ENCODE measurements at regions not wholly inside any gene's neighbourhood (a gene's known extent, or its start where the extent isn't known, plus 50 kb on each side); places are given as distances from the start of the nearest gene placed in this dataset.
"Not testable (repeated sequence)": the region's sequence is repeated elsewhere in the genome, so short reads cannot be mapped to it uniquely, and the experiment has no call there.

DNA sequence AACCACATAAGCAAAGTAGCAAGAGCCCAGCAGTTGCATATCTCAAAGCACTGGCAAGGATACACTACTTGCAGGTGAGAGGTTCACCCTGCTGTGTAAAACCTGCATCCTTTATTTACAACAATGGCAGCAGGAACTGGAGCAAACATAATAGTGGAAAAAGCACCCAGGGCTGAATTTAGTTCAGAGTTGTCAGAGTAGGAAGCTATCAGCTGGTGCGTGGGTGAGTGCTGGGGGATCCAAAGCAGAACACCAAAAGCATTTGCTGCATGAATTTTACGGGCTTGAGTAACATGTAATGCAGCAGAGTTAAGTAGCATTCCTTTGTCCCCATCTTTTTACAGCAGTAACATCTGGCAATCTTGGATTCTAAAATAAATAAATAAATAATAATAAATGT lies 73.5 kb upstream of the SRD5A2 start:
- no peak overlapping the region for H3K4me3 ChIP-seq (ENCODE audit: low read depth, low read length)
- no peak for DNase-seq (ENCODE audit: low read depth, low spot score)
- no peak overlapping the region for H3K27ac ChIP-seq (ENCODE audit: low read depth, low read length)
- POLR2A ChIA-PET = no interaction called here
- H3K27me3 ChIP-seq (ENCODE audit: control insufficient read depth, insufficient read depth, low read length) = no peaks in the 10 kb centered on the region
- TF ChIP-seq, protein P1, sequence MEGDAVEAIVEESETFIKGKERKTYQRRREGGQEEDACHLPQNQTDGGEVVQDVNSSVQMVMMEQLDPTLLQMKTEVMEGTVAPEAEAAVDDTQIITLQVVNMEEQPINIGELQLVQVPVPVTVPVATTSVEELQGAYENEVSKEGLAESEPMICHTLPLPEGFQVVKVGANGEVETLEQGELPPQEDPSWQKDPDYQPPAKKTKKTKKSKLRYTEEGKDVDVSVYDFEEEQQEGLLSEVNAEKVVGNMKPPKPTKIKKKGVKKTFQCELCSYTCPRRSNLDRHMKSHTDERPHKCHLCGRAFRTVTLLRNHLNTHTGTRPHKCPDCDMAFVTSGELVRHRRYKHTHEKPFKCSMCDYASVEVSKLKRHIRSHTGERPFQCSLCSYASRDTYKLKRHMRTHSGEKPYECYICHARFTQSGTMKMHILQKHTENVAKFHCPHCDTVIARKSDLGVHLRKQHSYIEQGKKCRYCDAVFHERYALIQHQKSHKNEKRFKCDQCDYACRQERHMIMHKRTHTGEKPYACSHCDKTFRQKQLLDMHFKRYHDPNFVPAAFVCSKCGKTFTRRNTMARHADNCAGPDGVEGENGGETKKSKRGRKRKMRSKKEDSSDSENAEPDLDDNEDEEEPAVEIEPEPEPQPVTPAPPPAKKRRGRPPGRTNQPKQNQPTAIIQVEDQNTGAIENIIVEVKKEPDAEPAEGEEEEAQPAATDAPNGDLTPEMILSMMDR (IDR thresholded peaks at IDR 0.05; ENCODE audit: low read depth, low read length) = no peak
- CTCF ChIA-PET = no interaction called here
- H3K9me3 ChIP-seq (ENCODE audit: control insufficient read depth, insufficient read depth, low read length) = no peaks in the 10 kb centered on the region

DNA sequence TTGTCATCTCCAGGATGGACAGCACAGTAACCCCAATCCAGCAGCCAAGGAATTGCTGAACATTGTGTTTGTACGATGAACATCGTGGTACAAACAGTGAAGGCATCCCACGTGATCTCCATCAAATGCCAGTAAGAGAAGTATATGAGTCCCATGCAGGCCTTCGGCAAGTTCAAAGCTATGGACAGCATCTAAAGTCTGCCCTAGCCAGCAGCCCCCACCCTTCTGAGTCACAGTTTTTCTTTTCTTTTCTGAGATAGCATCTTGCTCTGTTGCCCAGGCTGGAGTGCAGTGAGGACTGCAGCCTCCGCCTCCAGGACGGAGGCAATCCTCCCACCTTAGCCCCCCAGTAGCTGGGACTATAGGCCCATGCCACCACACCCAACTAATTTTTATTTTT lies 71.0 kb upstream of the SRD5A2 start:
- POLR2A ChIA-PET = no interaction called here
- Histone ChIP-seq H3K4me3 (ENCODE audit: low read depth, low read length) (no peak overlapping the region), H3K9me3 (ENCODE audit: control insufficient read depth, insufficient read depth, low read length) (no peaks in the 10 kb centered on the region), H3K27me3 (ENCODE audit: control insufficient read depth, insufficient read depth, low read length) (no peaks in the 10 kb centered on the region), H3K27ac (ENCODE audit: low read depth, low read length) (no peak overlapping the region)
- no peak for DNase-seq (ENCODE audit: low read depth, low spot score)
- TF ChIP-seq, protein P1 (IDR thresholded peaks at IDR 0.05; ENCODE audit: low read depth, low read length) = no peak
- CTCF ChIA-PET = no interaction called here

DNA sequence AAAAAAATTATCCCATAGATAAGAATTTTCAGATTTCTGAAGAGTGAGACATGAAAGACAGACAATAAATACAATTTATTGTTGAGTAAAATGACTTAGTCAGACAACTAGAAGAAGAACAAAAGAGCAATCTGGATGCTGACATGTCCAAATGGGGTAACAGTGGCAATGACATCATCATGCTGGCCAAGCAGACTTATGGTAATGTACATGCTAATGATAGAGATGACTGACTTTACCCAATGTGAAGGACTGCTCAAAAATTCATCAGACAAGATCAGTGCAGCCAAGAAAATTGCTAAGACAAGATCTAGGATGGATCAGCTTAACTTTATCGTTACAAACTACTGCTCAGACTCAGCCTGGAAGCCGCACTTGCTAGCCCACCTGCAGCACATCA lies 70.5 kb upstream of the SRD5A2 start:
- Histone ChIP-seq H3K4me3 (ENCODE audit: low read depth, low read length) (no peak overlapping the region), H3K9me3 (ENCODE audit: control insufficient read depth, insufficient read depth, low read length) (no peaks in the 10 kb centered on the region), H3K27ac (ENCODE audit: low read depth, low read length) (no peak overlapping the region), H3K27me3 (ENCODE audit: control insufficient read depth, insufficient read depth, low read length) (no peaks in the 10 kb centered on the region)
- POLR2A ChIA-PET = no interaction called here
- CTCF ChIA-PET = interaction anchor here (0.6 kb wide), 1 partner anchor 37 kb away, joined by 3 read pairs; no protein-coding TSS in a partner anchor
- no peak for DNase-seq (ENCODE audit: low read depth, low spot score)
- TF ChIP-seq, protein P1 (IDR thresholded peaks at IDR 0.05; ENCODE audit: low read depth, low read length) = no peak

DNA sequence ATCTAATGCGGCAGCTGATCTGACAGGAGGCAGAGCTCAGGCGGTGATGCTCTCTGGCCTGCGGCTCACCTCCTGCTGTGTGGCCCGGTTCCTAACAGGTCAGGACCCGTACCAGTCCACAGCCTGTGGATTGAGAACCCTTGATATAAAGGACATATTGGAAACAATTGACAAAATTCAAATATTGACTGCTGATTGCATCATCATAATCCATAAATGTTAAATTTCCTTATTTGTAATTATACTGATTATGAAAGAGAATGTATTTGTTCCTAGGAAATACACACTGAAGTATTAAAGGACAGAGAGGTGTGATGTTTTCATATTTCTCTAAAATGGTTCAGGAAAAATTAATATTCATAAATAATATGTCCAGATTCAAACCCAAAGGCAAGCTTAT lies 63.8 kb upstream of the SRD5A2 start:
- Histone ChIP-seq H3K9me3 (ENCODE audit: control insufficient read depth, insufficient read depth, low read length) (no peaks in the 10 kb centered on the region), H3K27ac (ENCODE audit: low read depth, low read length) (no peak overlapping the region), H3K4me3 (ENCODE audit: low read depth, low read length) (no peak overlapping the region), H3K27me3 (ENCODE audit: control insufficient read depth, insufficient read depth, low read length) (no peaks in the 10 kb centered on the region)
- ChIA-PET POLR2A (no interaction called here), CTCF (no interaction called here)
- DNase-seq (ENCODE audit: low read depth, low spot score) = no peak
- TF ChIP-seq, protein P1 (IDR thresholded peaks at IDR 0.05; ENCODE audit: low read depth, low read length) = no peak

DNA sequence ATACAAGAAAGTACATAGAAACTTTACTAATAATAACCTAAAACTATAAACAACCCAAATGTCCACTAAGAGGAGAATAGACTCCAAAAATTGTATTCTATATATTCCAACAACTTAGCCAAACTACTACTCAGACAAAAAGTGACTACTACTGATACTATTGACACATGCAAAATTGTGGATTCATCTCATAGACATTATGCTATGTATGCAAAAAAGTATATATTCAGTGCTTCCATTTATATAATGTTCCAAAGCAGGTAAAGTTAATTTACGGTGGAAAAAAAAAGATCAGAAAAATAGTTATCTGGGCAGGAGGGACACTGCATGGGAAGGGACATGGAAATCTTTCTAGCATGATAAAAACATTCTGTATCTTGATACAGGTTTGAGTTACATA lies 62.0 kb upstream of the SRD5A2 start:
- no peaks in the 10 kb centered on the region for H3K27me3 ChIP-seq (ENCODE audit: control insufficient read depth, insufficient read depth, low read length)
- POLR2A ChIA-PET = no interaction called here
- H3K27ac ChIP-seq (ENCODE audit: low read depth, low read length) = no peak overlapping the region
- no peak for DNase-seq (ENCODE audit: low read depth, low spot score)
- CTCF ChIA-PET = no interaction called here
- H3K4me3 ChIP-seq (ENCODE audit: low read depth, low read length) = no peak overlapping the region
- H3K9me3 ChIP-seq (ENCODE audit: control insufficient read depth, insufficient read depth, low read length) = no peaks in the 10 kb centered on the region
- TF ChIP-seq, protein P1 (IDR thresholded peaks at IDR 0.05; ENCODE audit: low read depth, low read length) = no peak

DNA sequence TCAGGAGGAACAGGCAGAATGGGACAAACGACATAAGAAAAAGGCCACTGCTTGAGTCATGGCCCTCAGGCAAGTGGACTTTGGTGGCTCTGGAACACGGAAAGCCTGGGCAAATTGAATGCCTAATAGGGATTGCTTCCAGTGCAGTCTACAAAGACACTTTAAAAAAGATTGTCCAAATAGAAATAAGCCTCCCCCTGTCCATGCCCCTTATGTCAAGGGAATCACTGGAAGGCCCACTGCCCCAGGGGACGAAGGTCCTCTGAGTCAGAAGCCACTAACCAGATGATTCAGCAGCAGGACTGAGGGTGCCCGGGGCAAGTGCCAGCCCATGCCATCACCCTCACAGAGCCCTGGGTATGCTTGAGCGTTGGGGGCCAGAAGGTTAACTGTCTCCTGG lies 51.5 kb upstream of the SRD5A2 start:
- H3K27me3 ChIP-seq (ENCODE audit: control insufficient read depth, insufficient read depth, low read length); H3K27ac ChIP-seq (ENCODE audit: low read depth, low read length); H3K9me3 ChIP-seq (ENCODE audit: control insufficient read depth, insufficient read depth, low read length); CTCF ChIA-PET; DNase-seq (ENCODE audit: low read depth, low spot score); POLR2A ChIA-PET; H3K4me3 ChIP-seq (ENCODE audit: low read depth, low read length): not testable (repeated sequence)
